IMR-90 (cell line): ENCODE measurements at regions not wholly inside any gene's neighbourhood (a gene's known extent, or its start where the extent isn't known, plus 50 kb on each side); places are given as distances from the start of the nearest gene placed in this dataset.

Experiments
- ATAC-seq: fragments of 200-7000 bp; cut with Tn5 transposase; 2 replicates; pipeline ENCODE4 v1.9.1; 2020; ENCODE audit warnings: low read depth, mild to moderate bottlenecking, moderate library complexity
- BruUV-seq: library from RNA; stranded (reverse); fragments of 400-500 nt; replicated peaks from 2 replicates; lab custom pipeline; 2021; lab: Mats Ljungman, UMichigan
- CTCF ChIA-PET: fragments of 300-600 bp; formaldehyde crosslinking; extraction: SDS; loops from one replicate; lab custom pipeline; 2021; ENCODE audit warnings: antibody characterized with exemption; lab: Yijun Ruan, JAX
- POLR2A ChIA-PET: fragments of 300-600 bp; sonication (Branson Sonifier 250); formaldehyde crosslinking; loops from one replicate; lab custom pipeline; 2022; ENCODE audit warnings: antibody characterized with exemption; ENCODE audit not compliant: unreplicated experiment; lab: Charles Lee
- DNase-seq: peaks from one replicate; pipeline ENCODE4 v3.0.0; 2013
- H2AFZ ChIP-seq: replicated peaks from 2 replicates; pipeline ENCODE3; 2013; ENCODE audit warnings: low read length, mild to moderate bottlenecking; ENCODE audit not compliant: poor library complexity
- H2AK5ac ChIP-seq: 2 replicates; pipeline ENCODE4 v1.6.1; 2013; ENCODE audit warnings: low read depth, low read length, inconsistent platforms
- H2AK9ac ChIP-seq: replicated peaks from 2 replicates; pipeline ENCODE3; 2013; ENCODE audit warnings: mild to moderate bottlenecking, low read depth, low read length, moderate library complexity; ENCODE audit not compliant: poor library complexity
- H2BK120ac ChIP-seq: 2 replicates; pipeline ENCODE4 v1.6.1; 2013; ENCODE audit warnings: low read depth, low read length, inconsistent platforms
- H2BK15ac ChIP-seq: 3 replicates; pipeline ENCODE4 v1.6.1; 2013; ENCODE audit warnings: low read depth, low read length, inconsistent platforms
- H2BK20ac ChIP-seq: 2 replicates; pipeline ENCODE4 v1.6.1; 2013; ENCODE audit warnings: low read depth, mild to moderate bottlenecking, inconsistent platforms, low read length, moderate library complexity
- H2BK5ac ChIP-seq: 2 replicates; pipeline ENCODE4 v1.6.1; 2013; ENCODE audit warnings: mild to moderate bottlenecking, low read depth, low read length, inconsistent platforms; ENCODE audit not compliant: poor library complexity, severe bottlenecking
- H3K14ac ChIP-seq: replicated peaks from 2 replicates; pipeline ENCODE4 v1.6.1; 2013; ENCODE audit warnings: low read depth, low read length, inconsistent platforms
- H3K18ac ChIP-seq: 2 replicates; pipeline ENCODE4 v1.6.1; 2013; ENCODE audit warnings: low read depth, low read length, control low read depth
- H3K23ac ChIP-seq: 2 replicates; pipeline ENCODE4 v1.6.1; 2013; ENCODE audit warnings: low read depth, low read length, inconsistent platforms
- H3K27ac ChIP-seq: 2 replicates; pipeline ENCODE4 v1.5.1; 2013; ENCODE audit warnings: mild to moderate bottlenecking, control low read depth, low read length; ENCODE audit not compliant: insufficient read depth
- H3K27me3 ChIP-seq: 2 replicates; pipeline ENCODE4 v1.6.1; 2013; ENCODE audit warnings: low read length; ENCODE audit not compliant: control insufficient read depth, insufficient read depth
- H3K36me3 ChIP-seq: 2 replicates; pipeline ENCODE4 v1.6.1; 2013; ENCODE audit warnings: low read length, mixed read lengths; ENCODE audit not compliant: control insufficient read depth, insufficient read depth
- H3K4ac ChIP-seq: 2 replicates; pipeline ENCODE4 v1.6.1; 2013; ENCODE audit warnings: low read depth, low read length, inconsistent platforms
- H3K4me1 ChIP-seq: 2 replicates; pipeline ENCODE4 v1.6.1; 2013; ENCODE audit warnings: low read length, mixed read lengths; ENCODE audit not compliant: control insufficient read depth, insufficient read depth
- H3K4me2 ChIP-seq: 2 replicates; pipeline ENCODE4 v1.6.1; 2013; ENCODE audit warnings: low read depth, mild to moderate bottlenecking, control low read depth, low read length, moderate library complexity
- H3K4me3 ChIP-seq: 2 replicates; pipeline ENCODE4 v1.5.1; 2013; ENCODE audit warnings: low read depth, mild to moderate bottlenecking, control low read depth, low read length, moderate library complexity; ENCODE audit not compliant: insufficient read depth
- H3K56ac ChIP-seq: 2 replicates; pipeline ENCODE4 v1.6.1; 2013; ENCODE audit warnings: low read length, inconsistent platforms; ENCODE audit not compliant: insufficient read depth; ENCODE audit errors: extremely low read depth
- H3K79me1 ChIP-seq, 2 experiments: 2 replicates each; pipeline ENCODE4 v1.6.1; 2013; ENCODE audit warnings: low read length in 2 of 2, inconsistent platforms in 1 of 2, low read depth in 1 of 2
- H3K9ac ChIP-seq: 2 replicates; pipeline ENCODE4 v1.6.1; 2013; ENCODE audit warnings: low read depth, low read length, control low read depth
- H3K9me1 ChIP-seq: 2 replicates; pipeline ENCODE4 v1.6.1; 2013; ENCODE audit warnings: low read length, inconsistent platforms; ENCODE audit not compliant: insufficient read depth
- H3K9me3 ChIP-seq: 2 replicates; pipeline ENCODE4 v1.6.1; 2013; ENCODE audit warnings: low read length; ENCODE audit not compliant: control insufficient read depth, insufficient read depth
- H4K20me1 ChIP-seq: 2 replicates; pipeline ENCODE4 v1.6.1; 2013; ENCODE audit warnings: low read length, inconsistent platforms; ENCODE audit not compliant: insufficient read depth
- H4K5ac ChIP-seq: 2 replicates; pipeline ENCODE4 v1.6.1; 2013; ENCODE audit warnings: mild to moderate bottlenecking, low read depth, low read length, control low read depth
- H4K8ac ChIP-seq, 2 experiments: 2 replicates each; pipeline ENCODE4 v1.6.1; 2013; ENCODE audit warnings: low read depth in 2 of 2, low read length in 2 of 2, control low read depth in 1 of 2, inconsistent platforms in 1 of 2
- H4K91ac ChIP-seq: 2 replicates; pipeline ENCODE4 v1.6.1; 2013; ENCODE audit warnings: low read depth, low read length, inconsistent platforms; ENCODE audit not compliant: insufficient read depth
- BHLHE40 ChIP-seq: fragments of 150-350 bp; IDR thresholded peaks from 2 replicates; pipeline ENCODE4 v1.6.1; 2016; ENCODE audit warnings: mild to moderate bottlenecking, low read depth, low read length
- CHD1 ChIP-seq: IDR thresholded peaks from 2 replicates; pipeline ENCODE4 v1.6.1; 2012; ENCODE audit warnings: low read depth, low read length, improper control_type of control experiment
- CTCF ChIP-seq: conservative IDR thresholded peaks from 2 replicates; pipeline ENCODE4 v1.5.1; 2012; ENCODE audit warnings: mild to moderate bottlenecking, low read depth, low read length, improper control_type of control experiment
- ELK1 ChIP-seq: fragments of 150-350 bp; IDR thresholded peaks from 2 replicates; pipeline ENCODE4 v1.6.1; 2016; ENCODE audit warnings: low read depth, mild to moderate bottlenecking, low read length, moderate library complexity, borderline replicate concordance
- FOS ChIP-seq: fragments of 150-350 bp; IDR thresholded peaks from 2 replicates; pipeline ENCODE4 v1.6.1; 2016; ENCODE audit warnings: low read depth, low read length
- MAFK ChIP-seq: IDR thresholded peaks from 2 replicates; pipeline ENCODE4 v1.6.1; 2012; ENCODE audit warnings: low read depth, low read length, improper control_type of control experiment
- MAZ ChIP-seq: IDR thresholded peaks from 2 replicates; pipeline ENCODE4 v1.6.1; 2012; ENCODE audit warnings: low read depth, mild to moderate bottlenecking, low read length, improper control_type of control experiment, moderate library complexity, borderline replicate concordance
- MXI1 ChIP-seq: IDR thresholded peaks from 2 replicates; pipeline ENCODE4 v1.6.1; 2012; ENCODE audit warnings: low read depth, mild to moderate bottlenecking, low read length, moderate library complexity, borderline replicate concordance
- NFE2L2 ChIP-seq: fragments of 150-350 bp; IDR thresholded peaks from 2 replicates; pipeline ENCODE4 v1.6.1; 2016; ENCODE audit warnings: low read depth, mild to moderate bottlenecking, low read length
- POLR2A ChIP-seq: IDR thresholded peaks from 2 replicates; pipeline ENCODE4 v1.6.1; 2012; ENCODE audit warnings: mild to moderate bottlenecking, low read depth, low read length
- RAD21 ChIP-seq: IDR thresholded peaks from 2 replicates; pipeline ENCODE4 v1.6.1; 2012; ENCODE audit warnings: low read length, improper control_type of control experiment
- RFX5 ChIP-seq: IDR thresholded peaks from 2 replicates; pipeline ENCODE4 v1.8.0; 2012; ENCODE audit warnings: low read depth, mild to moderate bottlenecking, low read length, moderate library complexity
- SMC3 ChIP-seq: fragments of 150-350 bp; IDR thresholded peaks from 2 replicates; pipeline ENCODE4 v1.6.1; 2016; ENCODE audit warnings: low read depth, mild to moderate bottlenecking, antibody characterized with exemption, low read length, moderate library complexity
- WGBS, 2 experiments: methylation state at CpG; one replicate each; pipeline versions ENCODE4 v1.1.5 to v1.1.7; 2013; ENCODE audit warnings: missing lambda C conversion rate in 2 of 2; ENCODE audit not compliant: insufficient read length in 1 of 2; ENCODE audit errors: extremely low coverage in 2 of 2; 5-methylcytosine and 5-hydroxymethylcytosine counted together
- dilution Hi-C: fragments of 300-500 bp; cut with HindIII; formaldehyde crosslinking; loops from one replicate; pipeline ENCODE4 v1.14.3; 2018; ENCODE audit warnings: low sequenced_read_pairs; ENCODE audit not compliant: unreplicated experiment
- in situ Hi-C: fragments of 300-500 bp; cut with MboI; formaldehyde crosslinking; loops from 3 replicates; pipeline ENCODE4 v1.14.3; 2019; ENCODE audit warnings: low sequenced_read_pairs, inconsistent platforms, mixed read lengths
- intact Hi-C: fragments of 100-400 bp; cut with micrococcal nuclease; formaldehyde crosslinking; loops from 2 replicates; pipeline ENCODE4 v1.10.0; 2022

- DNase-seq: peak; percentile 35
- no peak overlapping the region for H3K14ac ChIP-seq
- H4K20me1 ChIP-seq: no peaks in the 10 kb centered on the region
- H3K27me3 ChIP-seq: no peaks in the 10 kb centered on the region
- H3K9me3 ChIP-seq: peaks cover 3% of the 10 kb centered on the region; the same call in 1 of the 2 replicates
- no peak overlapping the region for H2BK20ac ChIP-seq
- H3K56ac ChIP-seq: no peak overlapping the region
- no peak overlapping the region for H3K4me3 ChIP-seq
- ChIA-PET CTCF (no interaction called here), POLR2A (no interaction called here)
- H2BK120ac ChIP-seq: no peak overlapping the region
- H3K9ac ChIP-seq: no peak overlapping the region
- no peak overlapping the region for H2BK5ac ChIP-seq
- no peak overlapping the region for H3K18ac ChIP-seq
- no peak overlapping the region for H3K4ac ChIP-seq
- dilution Hi-C loops: no loop called here
- no peaks in the 10 kb centered on the region for H3K79me1 ChIP-seq
- no peak overlapping the region for H2AK5ac ChIP-seq
- intact Hi-C loops: no loop called here
- H3K36me3 ChIP-seq: no peaks in the 10 kb centered on the region
- no peak overlapping the region for H2AK9ac ChIP-seq
- H3K23ac ChIP-seq: no peak overlapping the region
- no peak overlapping the region for H4K8ac ChIP-seq
- no peak overlapping the region for H2AFZ ChIP-seq
- no CpG with 5 or more reads among the region's 1 CpG for WGBS, 2 experiments
- no peak overlapping the region for H2BK15ac ChIP-seq
- peaks cover 2% of the 10 kb centered on the region; the same call in 1 of the 2 replicates for H3K4me1 ChIP-seq
- H3K4me2 ChIP-seq: no peak overlapping the region
- in situ Hi-C loops: no loop called here
- H4K91ac ChIP-seq: no peak overlapping the region
- ATAC-seq: no peak
- H3K27ac ChIP-seq: no peak overlapping the region
- TF ChIP-seq MAFK: no peak
- no peak for TF ChIP-seq POLR2A
- TF ChIP-seq CTCF: no peak
- TF ChIP-seq FOS: no peak
- no peak for TF ChIP-seq RFX5
- no peak for TF ChIP-seq SMC3
- TF ChIP-seq MXI1: no peak
- no peak for TF ChIP-seq MAZ
- TF ChIP-seq BHLHE40: no peak
- TF ChIP-seq NFE2L2: no peak
- TF ChIP-seq ELK1: no peak
- TF ChIP-seq CHD1: no peak
- no peak for TF ChIP-seq RAD21
- H4K5ac ChIP-seq: no peak overlapping the region
- no TSS peak for BruUV-seq
- no peaks in the 10 kb centered on the region for H3K9me1 ChIP-seq
Measured at GRCh38 chr4:124066595-124066994, 645.9 kb downstream of the ANKRD50 start.
